HCT116 (cell line): ENCODE measurements at regions not wholly inside any gene's neighbourhood (a gene's known extent, or its start where the extent isn't known, plus 50 kb on each side); places are given as distances from the start of the nearest gene placed in this dataset.

Experiments used
- EGR1 ChIP-seq: IDR thresholded peaks from 2 replicates; pipeline ENCODE4 v1.6.1; 2012; ENCODE audit warnings: low read depth
- EZH2 ChIP-seq: fragments of 200-600 bp; sonication (generic); IDR thresholded peaks from 2 replicates; pipeline ENCODE4 v1.6.1; 2017; ENCODE audit warnings: antibody characterized with exemption, mixed run types
- JUND ChIP-seq: IDR thresholded peaks from 2 replicates; pipeline ENCODE4 v1.6.1; 2012
- POLR2A ChIP-seq: IDR thresholded peaks from 2 replicates; pipeline ENCODE4 v1.7.0; 2011; ENCODE audit warnings: borderline replicate concordance; ENCODE audit not compliant: insufficient read depth, insufficient read length; ENCODE audit errors: extremely low read depth
- POLR2AphosphoS5 ChIP-seq: IDR thresholded peaks from 2 replicates; pipeline ENCODE4 v1.6.1; 2011; ENCODE audit warnings: mild to moderate bottlenecking, low read depth, low read length, moderate library complexity
- RAD21 ChIP-seq: IDR thresholded peaks from 2 replicates; pipeline ENCODE4 v1.6.1; 2012; ENCODE audit warnings: low read depth, mild to moderate bottlenecking
- SIN3A ChIP-seq: IDR thresholded peaks from 2 replicates; pipeline ENCODE4 v1.6.1; 2012; ENCODE audit warnings: low read depth
- SP1 ChIP-seq: IDR thresholded peaks from 2 replicates; pipeline ENCODE4 v1.6.1; 2012; ENCODE audit warnings: low read depth
- TCF7L2 ChIP-seq: IDR thresholded peaks from 2 replicates; pipeline ENCODE4 v1.7.0; 2011; ENCODE audit warnings: borderline replicate concordance, inconsistent platforms; ENCODE audit not compliant: insufficient read depth, insufficient read length; ENCODE audit errors: extremely low read depth
- TF ChIP-seq, protein P1 (sequence below), 3 experiments: fragments of 200-600 bp in 1 of 3; sonication (generic) in 1 of 3; IDR thresholded peaks in 2 of 3; conservative IDR thresholded peaks in 1 of 3; 2 replicates each; pipeline ENCODE4 v1.5.1; 2012 to 2017; ENCODE audit warnings: low read depth in 2 of 3, low read length in 2 of 3, antibody characterized with exemption in 1 of 3, borderline replicate concordance in 1 of 3, control low read depth in 1 of 3, mild to moderate bottlenecking in 1 of 3, mixed read lengths in 1 of 3, mixed run types in 1 of 3, moderate library complexity in 1 of 3; ENCODE audit not compliant: insufficient read depth in 1 of 3
- TF ChIP-seq, protein P2 (sequence below): IDR thresholded peaks from 2 replicates; pipeline ENCODE4 v1.6.1; 2012
- TF ChIP-seq, protein P3 (sequence below): IDR thresholded peaks from 2 replicates; pipeline ENCODE4 v1.6.1; 2012; ENCODE audit warnings: low read depth

DNA sequence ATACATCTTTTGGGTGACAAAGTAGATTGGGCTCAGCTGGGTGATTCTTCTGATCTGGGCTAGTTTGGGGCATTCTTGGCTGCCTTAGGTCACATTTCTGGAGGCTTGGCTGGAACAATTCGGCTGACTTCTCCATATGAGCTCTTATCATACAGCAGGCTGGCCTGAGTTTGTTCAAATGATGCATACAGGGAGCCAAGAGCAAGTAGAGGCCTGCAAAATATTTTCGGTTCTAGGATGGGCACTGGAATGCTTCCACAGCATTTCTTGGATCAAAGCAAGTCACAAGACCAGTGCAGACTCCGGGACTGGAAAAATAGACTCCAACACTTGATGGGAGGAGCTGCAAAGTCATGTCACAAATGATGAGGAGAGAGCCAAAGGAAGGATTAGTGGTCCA, 98.4 kb downstream of the SCG2 start:
- no peak for TF ChIP-seq TCF7L2
- TF ChIP-seq EZH2, result no peak
- TF ChIP-seq RAD21, result no peak
- TF ChIP-seq, protein P1, sequence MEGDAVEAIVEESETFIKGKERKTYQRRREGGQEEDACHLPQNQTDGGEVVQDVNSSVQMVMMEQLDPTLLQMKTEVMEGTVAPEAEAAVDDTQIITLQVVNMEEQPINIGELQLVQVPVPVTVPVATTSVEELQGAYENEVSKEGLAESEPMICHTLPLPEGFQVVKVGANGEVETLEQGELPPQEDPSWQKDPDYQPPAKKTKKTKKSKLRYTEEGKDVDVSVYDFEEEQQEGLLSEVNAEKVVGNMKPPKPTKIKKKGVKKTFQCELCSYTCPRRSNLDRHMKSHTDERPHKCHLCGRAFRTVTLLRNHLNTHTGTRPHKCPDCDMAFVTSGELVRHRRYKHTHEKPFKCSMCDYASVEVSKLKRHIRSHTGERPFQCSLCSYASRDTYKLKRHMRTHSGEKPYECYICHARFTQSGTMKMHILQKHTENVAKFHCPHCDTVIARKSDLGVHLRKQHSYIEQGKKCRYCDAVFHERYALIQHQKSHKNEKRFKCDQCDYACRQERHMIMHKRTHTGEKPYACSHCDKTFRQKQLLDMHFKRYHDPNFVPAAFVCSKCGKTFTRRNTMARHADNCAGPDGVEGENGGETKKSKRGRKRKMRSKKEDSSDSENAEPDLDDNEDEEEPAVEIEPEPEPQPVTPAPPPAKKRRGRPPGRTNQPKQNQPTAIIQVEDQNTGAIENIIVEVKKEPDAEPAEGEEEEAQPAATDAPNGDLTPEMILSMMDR (IDR thresholded peaks at IDR 0.05 in 2 of 3, conservative IDR thresholded peaks at IDR 0.05 in 1 of 3; ENCODE audit: borderline replicate concordance in 1 of 3, insufficient read depth in 1 of 3, low read depth in 2 of 3, low read length in 2 of 3), result no peak
- TF ChIP-seq, protein P2, sequence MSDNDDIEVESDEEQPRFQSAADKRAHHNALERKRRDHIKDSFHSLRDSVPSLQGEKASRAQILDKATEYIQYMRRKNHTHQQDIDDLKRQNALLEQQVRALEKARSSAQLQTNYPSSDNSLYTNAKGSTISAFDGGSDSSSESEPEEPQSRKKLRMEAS, result no peak
- TF ChIP-seq POLR2A, result no peak
- TF ChIP-seq, protein P3, sequence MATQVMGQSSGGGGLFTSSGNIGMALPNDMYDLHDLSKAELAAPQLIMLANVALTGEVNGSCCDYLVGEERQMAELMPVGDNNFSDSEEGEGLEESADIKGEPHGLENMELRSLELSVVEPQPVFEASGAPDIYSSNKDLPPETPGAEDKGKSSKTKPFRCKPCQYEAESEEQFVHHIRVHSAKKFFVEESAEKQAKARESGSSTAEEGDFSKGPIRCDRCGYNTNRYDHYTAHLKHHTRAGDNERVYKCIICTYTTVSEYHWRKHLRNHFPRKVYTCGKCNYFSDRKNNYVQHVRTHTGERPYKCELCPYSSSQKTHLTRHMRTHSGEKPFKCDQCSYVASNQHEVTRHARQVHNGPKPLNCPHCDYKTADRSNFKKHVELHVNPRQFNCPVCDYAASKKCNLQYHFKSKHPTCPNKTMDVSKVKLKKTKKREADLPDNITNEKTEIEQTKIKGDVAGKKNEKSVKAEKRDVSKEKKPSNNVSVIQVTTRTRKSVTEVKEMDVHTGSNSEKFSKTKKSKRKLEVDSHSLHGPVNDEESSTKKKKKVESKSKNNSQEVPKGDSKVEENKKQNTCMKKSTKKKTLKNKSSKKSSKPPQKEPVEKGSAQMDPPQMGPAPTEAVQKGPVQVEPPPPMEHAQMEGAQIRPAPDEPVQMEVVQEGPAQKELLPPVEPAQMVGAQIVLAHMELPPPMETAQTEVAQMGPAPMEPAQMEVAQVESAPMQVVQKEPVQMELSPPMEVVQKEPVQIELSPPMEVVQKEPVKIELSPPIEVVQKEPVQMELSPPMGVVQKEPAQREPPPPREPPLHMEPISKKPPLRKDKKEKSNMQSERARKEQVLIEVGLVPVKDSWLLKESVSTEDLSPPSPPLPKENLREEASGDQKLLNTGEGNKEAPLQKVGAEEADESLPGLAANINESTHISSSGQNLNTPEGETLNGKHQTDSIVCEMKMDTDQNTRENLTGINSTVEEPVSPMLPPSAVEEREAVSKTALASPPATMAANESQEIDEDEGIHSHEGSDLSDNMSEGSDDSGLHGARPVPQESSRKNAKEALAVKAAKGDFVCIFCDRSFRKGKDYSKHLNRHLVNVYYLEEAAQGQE, result no peak
- TF ChIP-seq JUND, result no peak
- TF ChIP-seq POLR2AphosphoS5, result no peak
- TF ChIP-seq SP1, result no peak
- no peak for TF ChIP-seq SIN3A
- no peak for TF ChIP-seq EGR1
